ENCODE measurements at regions not wholly inside any gene's neighbourhood (a gene's known extent, or its start where the extent isn't known, plus 50 kb on each side); places are given as distances from the start of the nearest gene placed in this dataset.

DNA sequence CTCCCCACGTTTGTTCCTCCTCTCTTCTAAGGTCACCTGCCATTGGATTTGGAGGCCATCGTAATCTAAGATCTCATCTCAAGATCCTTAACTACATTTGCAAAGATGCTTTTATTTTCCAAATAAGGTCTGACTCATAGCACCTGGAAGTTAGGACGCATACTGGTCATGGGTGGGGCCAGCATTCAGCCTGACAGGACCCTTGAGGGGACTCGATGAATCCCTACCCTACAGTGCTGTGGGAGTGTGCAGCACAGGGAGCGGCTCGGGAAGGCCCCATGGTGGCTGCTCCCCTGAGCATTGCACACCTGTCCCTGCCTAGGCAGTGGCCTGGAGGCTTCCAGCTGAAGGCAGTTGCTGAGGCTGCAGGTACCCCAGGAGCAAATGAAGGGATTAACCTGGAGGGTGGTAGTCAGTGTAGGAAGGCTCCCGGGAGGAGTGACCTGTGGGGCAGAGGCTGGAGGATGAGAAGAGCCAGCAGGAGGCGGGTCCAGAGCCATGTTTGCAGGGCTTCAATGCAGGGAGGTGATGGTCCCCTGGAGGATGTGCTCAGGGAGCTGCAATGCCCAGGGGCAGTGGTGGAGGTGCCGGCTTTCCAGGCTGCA lies 362.2 kb downstream of the CTTN start:
- Histone ChIP-seq H3K4me3 (no peak overlapping the region), H3K9me3 (ENCODE audit: low read depth) (no peaks in the 10 kb centered on the region), H3K4me2 (no peak overlapping the region), H3K36me3 (replicated peaks; ENCODE audit: insufficient read depth, low read depth) (no peaks in the 10 kb centered on the region), H2AFZ (no peak overlapping the region), H3K9me2 (replicated peaks; ENCODE audit: insufficient read depth) (no peaks in the 10 kb centered on the region), H3K79me2 (no peaks in the 10 kb centered on the region), H3K27ac (no peak overlapping the region), H4K20me1 (ENCODE audit: insufficient read depth, poor library complexity, severe bottlenecking) (no peaks in the 10 kb centered on the region), H3K27me3 (no peaks in the 10 kb centered on the region), H3K4me1 (ENCODE audit: insufficient read depth) (no peaks in the 10 kb centered on the region)
- DNase-seq (ENCODE audit: low spot score), result no peak
- no peak for TF ChIP-seq EZH2 (IDR thresholded peaks at IDR 0.05; ENCODE audit: borderline replicate concordance)
- no peak for TF ChIP-seq EZH2phosphoT487 (IDR thresholded peaks at IDR 0.05; ENCODE audit: low read depth, severe bottlenecking, unreplicated experiment)
- TF ChIP-seq, protein P1, sequence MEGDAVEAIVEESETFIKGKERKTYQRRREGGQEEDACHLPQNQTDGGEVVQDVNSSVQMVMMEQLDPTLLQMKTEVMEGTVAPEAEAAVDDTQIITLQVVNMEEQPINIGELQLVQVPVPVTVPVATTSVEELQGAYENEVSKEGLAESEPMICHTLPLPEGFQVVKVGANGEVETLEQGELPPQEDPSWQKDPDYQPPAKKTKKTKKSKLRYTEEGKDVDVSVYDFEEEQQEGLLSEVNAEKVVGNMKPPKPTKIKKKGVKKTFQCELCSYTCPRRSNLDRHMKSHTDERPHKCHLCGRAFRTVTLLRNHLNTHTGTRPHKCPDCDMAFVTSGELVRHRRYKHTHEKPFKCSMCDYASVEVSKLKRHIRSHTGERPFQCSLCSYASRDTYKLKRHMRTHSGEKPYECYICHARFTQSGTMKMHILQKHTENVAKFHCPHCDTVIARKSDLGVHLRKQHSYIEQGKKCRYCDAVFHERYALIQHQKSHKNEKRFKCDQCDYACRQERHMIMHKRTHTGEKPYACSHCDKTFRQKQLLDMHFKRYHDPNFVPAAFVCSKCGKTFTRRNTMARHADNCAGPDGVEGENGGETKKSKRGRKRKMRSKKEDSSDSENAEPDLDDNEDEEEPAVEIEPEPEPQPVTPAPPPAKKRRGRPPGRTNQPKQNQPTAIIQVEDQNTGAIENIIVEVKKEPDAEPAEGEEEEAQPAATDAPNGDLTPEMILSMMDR (IDR thresholded peaks at IDR 0.05; ENCODE audit: poor library complexity), result no peak
- 89% methylated on average over 9 of the region's 9 CpGs for WGBS (ENCODE audit: low lambda C conversion rate, missing lambda C conversion rate)

DNA sequence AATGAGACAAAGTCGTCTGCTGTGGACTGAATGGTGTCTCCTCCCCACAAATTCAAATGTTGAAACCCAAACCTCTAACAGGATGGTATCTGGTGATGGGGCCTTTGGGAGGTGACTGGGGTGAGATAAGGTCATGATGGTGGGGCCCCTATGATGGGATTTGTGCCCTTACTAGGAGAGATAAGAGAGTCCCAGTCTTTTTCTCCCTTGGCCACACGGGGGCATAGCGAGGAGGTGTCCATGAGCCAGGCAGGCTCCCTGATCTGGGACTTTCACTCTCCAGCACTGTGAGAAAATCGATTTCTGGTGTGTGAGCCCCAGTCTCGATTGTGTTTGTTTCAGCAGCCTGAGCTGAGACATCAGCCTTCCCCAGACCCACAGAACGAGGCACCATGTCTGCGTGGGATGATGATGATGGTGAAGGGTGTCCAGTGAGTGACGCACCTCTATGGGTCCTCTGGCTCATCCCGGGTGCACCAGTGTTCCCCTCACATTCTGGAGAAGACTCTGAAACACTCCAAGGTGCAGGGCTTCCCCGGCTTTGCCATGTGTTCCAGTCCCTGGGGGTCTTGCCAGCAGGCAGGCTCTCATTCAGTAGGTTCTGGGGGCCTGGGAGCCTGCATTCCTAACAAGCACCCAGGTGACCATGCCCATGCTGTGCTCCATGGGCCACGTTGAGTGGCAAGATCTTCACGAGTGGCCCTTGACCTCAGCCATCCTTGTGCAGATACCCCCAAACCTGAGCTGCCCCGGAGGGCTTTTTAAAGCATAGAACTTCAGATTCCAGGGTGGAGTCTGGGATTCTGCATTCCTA lies 363.0 kb downstream of the CTTN start:
- H3K27ac ChIP-seq, result no peak overlapping the region
- no peaks in the 10 kb centered on the region for H3K4me1 ChIP-seq (ENCODE audit: insufficient read depth)
- H3K4me3 ChIP-seq, result no peak overlapping the region
- no peak overlapping the region for H2AFZ ChIP-seq
- TF ChIP-seq EZH2 (IDR thresholded peaks at IDR 0.05; ENCODE audit: borderline replicate concordance), result no peak
- no peak for TF ChIP-seq EZH2phosphoT487 (IDR thresholded peaks at IDR 0.05; ENCODE audit: low read depth, severe bottlenecking, unreplicated experiment)
- TF ChIP-seq, protein P1 (IDR thresholded peaks at IDR 0.05; ENCODE audit: poor library complexity), result no peak
- H3K27me3 ChIP-seq, result no peaks in the 10 kb centered on the region
- DNase-seq (ENCODE audit: low spot score), result no peak
- H3K9me3 ChIP-seq (ENCODE audit: low read depth), result no peaks in the 10 kb centered on the region
- H3K36me3 ChIP-seq (replicated peaks; ENCODE audit: insufficient read depth, low read depth), result no peaks in the 10 kb centered on the region
- WGBS (ENCODE audit: low lambda C conversion rate, missing lambda C conversion rate), result 91% methylated on average over 13 of the region's 13 CpGs
- H4K20me1 ChIP-seq (ENCODE audit: insufficient read depth, poor library complexity, severe bottlenecking), result no peaks in the 10 kb centered on the region
- H3K9me2 ChIP-seq (replicated peaks; ENCODE audit: insufficient read depth), result no peaks in the 10 kb centered on the region
- no peaks in the 10 kb centered on the region for H3K79me2 ChIP-seq
- no peak overlapping the region for H3K4me2 ChIP-seq

DNA sequence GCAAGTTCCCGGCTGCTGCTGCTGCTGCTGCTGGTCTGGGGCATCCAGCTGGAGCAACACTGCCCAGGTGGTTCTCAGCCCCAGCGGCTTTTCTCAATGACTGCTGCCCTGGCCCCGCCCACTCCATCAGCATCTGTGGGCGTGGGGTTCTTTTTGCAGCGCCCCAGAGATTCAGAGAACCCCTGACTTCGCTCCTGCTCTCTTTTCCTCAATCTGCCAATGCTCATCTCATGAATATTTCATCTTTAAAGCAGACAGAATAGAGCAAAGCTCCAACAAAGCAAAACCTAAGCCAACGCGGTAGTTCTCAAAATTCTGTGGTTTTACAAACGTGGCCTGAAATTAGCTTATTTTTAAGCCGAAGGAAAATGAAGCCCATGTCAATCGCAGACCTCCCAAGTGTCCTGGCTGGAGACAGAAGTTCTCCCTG lies 363.6 kb downstream of the CTTN start:
- no peak overlapping the region for H3K4me2 ChIP-seq
- H3K9me3 ChIP-seq (ENCODE audit: low read depth), result no peaks in the 10 kb centered on the region
- no peaks in the 10 kb centered on the region for H3K36me3 ChIP-seq (replicated peaks; ENCODE audit: insufficient read depth, low read depth)
- H3K27me3 ChIP-seq, result no peaks in the 10 kb centered on the region
- DNase-seq (ENCODE audit: low spot score), result no peak
- H4K20me1 ChIP-seq (ENCODE audit: insufficient read depth, poor library complexity, severe bottlenecking), result no peaks in the 10 kb centered on the region
- no peak overlapping the region for H2AFZ ChIP-seq
- no peaks in the 10 kb centered on the region for H3K9me2 ChIP-seq (replicated peaks; ENCODE audit: insufficient read depth)
- H3K4me1 ChIP-seq (ENCODE audit: insufficient read depth), result no peaks in the 10 kb centered on the region
- TF ChIP-seq EZH2 (IDR thresholded peaks at IDR 0.05; ENCODE audit: borderline replicate concordance) (no peak), EZH2phosphoT487 (IDR thresholded peaks at IDR 0.05; ENCODE audit: low read depth, severe bottlenecking, unreplicated experiment) (no peak)
- TF ChIP-seq, protein P1 (IDR thresholded peaks at IDR 0.05; ENCODE audit: poor library complexity), result no peak
- no peak overlapping the region for H3K4me3 ChIP-seq
- WGBS (ENCODE audit: low lambda C conversion rate, missing lambda C conversion rate), result 87% methylated on average over 11 of the region's 11 CpGs
- H3K79me2 ChIP-seq, result no peaks in the 10 kb centered on the region
- no peak overlapping the region for H3K27ac ChIP-seq
